ENCODE measurements at regions not wholly inside any gene's neighbourhood (a gene's known extent, or its start where the extent isn't known, plus 50 kb on each side); places are given as distances from the start of the nearest gene placed in this dataset.

- no peaks in the 10 kb centered on the region for H3K9me3 ChIP-seq
- H3K36me3 ChIP-seq, result no peaks in the 10 kb centered on the region
- H3K27me3 ChIP-seq, result no peaks in the 10 kb centered on the region
- peaks cover 60% of the 10 kb centered on the region for H3K4me1 ChIP-seq
- H3K4me3 ChIP-seq (ENCODE audit: low read depth, low read length), result peak overlapping the region; percentile 54
- TF ChIP-seq CTCF (IDR thresholded peaks at IDR 0.05; ENCODE audit: low read depth, low read length), result no peak
- DNase-seq, result no peak
Observed at GRCh38 chr5:81850501-81851357, 99.8 kb upstream of the SSBP2 start.

- DNase-seq, result no peak
- Histone ChIP-seq H3K9me3 (no peaks in the 10 kb centered on the region), H3K36me3 (no peaks in the 10 kb centered on the region), H3K4me3 (ENCODE audit: low read depth, low read length) (no peak overlapping the region), H3K4me1 (peaks cover 54% of the 10 kb centered on the region), H3K27me3 (no peaks in the 10 kb centered on the region)
- TF ChIP-seq CTCF (IDR thresholded peaks at IDR 0.05; ENCODE audit: low read depth, low read length), result no peak
Observed at GRCh38 chr5:81849770-81850367, 99.0 kb upstream of the SSBP2 start.

GRCh38 chr5:81848362-81848880, 97.5 kb upstream of the SSBP2 start:
- no peaks in the 10 kb centered on the region for H3K9me3 ChIP-seq
- peaks cover 54% of the 10 kb centered on the region for H3K4me1 ChIP-seq
- no peaks in the 10 kb centered on the region for H3K27me3 ChIP-seq
- no peak overlapping the region for H3K4me3 ChIP-seq (ENCODE audit: low read depth, low read length)
- peak; percentile 24 for DNase-seq
- H3K36me3 ChIP-seq, result no peaks in the 10 kb centered on the region
- no peak for TF ChIP-seq CTCF (IDR thresholded peaks at IDR 0.05; ENCODE audit: low read depth, low read length)

- no peaks in the 10 kb centered on the region for H3K36me3 ChIP-seq
- no peaks in the 10 kb centered on the region for H3K9me3 ChIP-seq
- peaks cover 58% of the 10 kb centered on the region for H3K4me1 ChIP-seq
- no peak for DNase-seq
- no peak overlapping the region for H3K4me3 ChIP-seq (ENCODE audit: low read depth, low read length)
- no peak for TF ChIP-seq CTCF (IDR thresholded peaks at IDR 0.05; ENCODE audit: low read depth, low read length)
- no peaks in the 10 kb centered on the region for H3K27me3 ChIP-seq
Observed at GRCh38 chr5:81846301-81846700, 95.4 kb upstream of the SSBP2 start.

- DNase-seq, result no peak
- H3K4me1 ChIP-seq, result peaks cover 41% of the 10 kb centered on the region
- H3K9me3 ChIP-seq, result no peaks in the 10 kb centered on the region
- no peak for TF ChIP-seq CTCF (IDR thresholded peaks at IDR 0.05; ENCODE audit: low read depth, low read length)
- no peaks in the 10 kb centered on the region for H3K27me3 ChIP-seq
- no peak overlapping the region for H3K4me3 ChIP-seq (ENCODE audit: low read depth, low read length)
- no peaks in the 10 kb centered on the region for H3K36me3 ChIP-seq
Observed at GRCh38 chr5:81843845-81844244, 92.9 kb upstream of the SSBP2 start.

All from BE2C (cell line).